ENCODE measurements at regions not wholly inside any gene's neighbourhood (a gene's known extent, or its start where the extent isn't known, plus 50 kb on each side); places are given as distances from the start of the nearest gene placed in this dataset.

DNA sequence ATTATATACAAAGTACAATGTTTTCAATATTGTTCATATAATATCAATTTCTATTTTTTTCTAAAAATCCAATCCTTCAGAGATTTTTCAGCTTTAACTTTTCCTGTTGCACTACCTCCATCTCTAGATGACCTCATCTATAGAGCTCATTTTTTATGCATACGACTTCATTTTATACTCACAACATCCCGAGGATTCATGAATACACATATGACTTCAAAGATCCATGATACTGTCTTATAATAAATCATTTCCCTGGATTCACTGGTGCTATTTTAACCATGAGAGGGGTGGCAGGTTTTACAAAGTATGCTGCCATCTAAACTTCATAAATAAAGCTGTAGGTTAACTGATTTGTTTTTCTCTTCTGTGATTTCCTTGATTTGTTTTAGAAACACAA lies 694.6 kb downstream of the EPHA4 start:
- TF ChIP-seq POLR2A (IDR thresholded peaks at IDR 0.05; ENCODE audit: low read depth, low read length): no peak
- TF ChIP-seq POLR2AphosphoS5 (IDR thresholded peaks at IDR 0.05; ENCODE audit: low read depth, low read length): no peak
- no peak for TF ChIP-seq POU2F2 (IDR thresholded peaks at IDR 0.05; ENCODE audit: low read depth, low read length)
